ENCODE measurements at regions not wholly inside any gene's neighbourhood (a gene's known extent, or its start where the extent isn't known, plus 50 kb on each side); places are given as distances from the start of the nearest gene placed in this dataset.

DNA sequence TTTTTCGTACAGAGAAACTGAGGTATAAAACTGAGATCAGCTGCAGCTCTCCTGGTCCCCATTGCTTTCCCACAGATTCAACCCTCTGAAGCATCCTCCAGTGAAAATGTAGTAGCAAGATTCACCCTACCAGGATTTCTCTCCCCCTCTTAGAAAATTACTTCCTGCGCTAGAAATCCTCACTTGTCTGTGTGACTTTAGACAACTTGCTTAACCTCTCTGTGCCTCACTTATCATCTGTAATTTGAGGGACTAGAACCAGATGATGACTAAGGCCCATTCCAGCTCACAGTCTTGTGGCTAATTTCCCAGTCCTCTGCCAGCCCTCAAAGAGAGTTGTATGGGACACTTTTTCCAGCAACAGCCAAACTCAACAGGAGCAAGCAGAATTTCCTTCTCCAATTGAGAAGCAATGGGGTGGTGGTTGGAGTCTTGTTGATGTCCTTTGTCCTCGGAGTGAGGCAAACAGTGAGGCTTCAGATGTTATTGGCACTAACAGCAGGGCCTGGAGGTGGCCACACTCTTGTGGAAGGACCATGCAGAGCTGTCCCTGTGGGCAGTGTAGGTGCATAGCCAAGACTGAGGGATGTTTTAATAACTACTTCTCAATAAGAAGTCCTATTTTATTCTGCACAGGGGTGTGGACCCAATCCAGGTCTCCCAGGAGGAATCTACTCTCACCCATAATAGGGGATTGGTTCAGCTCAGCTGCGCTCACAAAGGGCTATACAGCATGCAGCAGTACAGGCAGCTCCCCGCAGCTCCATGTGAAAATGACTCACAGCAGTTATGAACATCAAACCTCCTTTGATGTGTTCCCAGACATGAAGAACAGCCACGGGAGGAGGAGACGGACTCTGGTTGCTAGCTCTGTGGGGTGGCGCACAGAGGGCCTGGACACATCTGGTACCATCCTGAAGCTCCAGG, 200.1 kb downstream of the DAD1 start:
- no peaks in the 10 kb centered on the region for H3K4me1 Mint-ChIP-seq
- ChIA-PET CTCF (no interaction called here), POLR2A (no interaction called here)
- no peak overlapping the region for H3K27ac Mint-ChIP-seq
- no peak overlapping the region for H3K4me3 Mint-ChIP-seq
- H3K27me3 Mint-ChIP-seq: no peaks in the 10 kb centered on the region
- DNase-seq: no peak
- no peaks in the 10 kb centered on the region for H3K36me3 Mint-ChIP-seq (ENCODE audit: low read depth)
- H3K9me3 Mint-ChIP-seq: no peaks in the 10 kb centered on the region

GRCh38 chr14:22387776-22388241, 201.2 kb downstream of the DAD1 start:
- no peaks in the 10 kb centered on the region for H3K4me1 Mint-ChIP-seq
- no peak for DNase-seq
- no peaks in the 10 kb centered on the region for H3K27me3 Mint-ChIP-seq
- ChIA-PET CTCF (no interaction called here), POLR2A (no interaction called here)
- H3K9me3 Mint-ChIP-seq: no peaks in the 10 kb centered on the region
- no peak overlapping the region for H3K4me3 Mint-ChIP-seq
- H3K27ac Mint-ChIP-seq: no peak overlapping the region
- H3K36me3 Mint-ChIP-seq (ENCODE audit: low read depth): no peaks in the 10 kb centered on the region

GRCh38 chr14:22386924-22387775, 201.9 kb downstream of the DAD1 start:
- no peak overlapping the region for H3K4me3 Mint-ChIP-seq
- CTCF ChIA-PET: no interaction called here
- H3K27me3 Mint-ChIP-seq: no peaks in the 10 kb centered on the region
- H3K36me3 Mint-ChIP-seq (ENCODE audit: low read depth): no peaks in the 10 kb centered on the region
- H3K4me1 Mint-ChIP-seq: no peaks in the 10 kb centered on the region
- no peak for DNase-seq
- H3K9me3 Mint-ChIP-seq: no peaks in the 10 kb centered on the region
- POLR2A ChIA-PET: no interaction called here
- H3K27ac Mint-ChIP-seq: no peak overlapping the region

- no peaks in the 10 kb centered on the region for H3K36me3 Mint-ChIP-seq (ENCODE audit: low read depth)
- no peak for DNase-seq
- H3K4me3 Mint-ChIP-seq: no peak overlapping the region
- CTCF ChIA-PET: no interaction called here
- no peak overlapping the region for H3K27ac Mint-ChIP-seq
- POLR2A ChIA-PET: no interaction called here
- H3K27me3 Mint-ChIP-seq: no peaks in the 10 kb centered on the region
- no peaks in the 10 kb centered on the region for H3K9me3 Mint-ChIP-seq
- no peaks in the 10 kb centered on the region for H3K4me1 Mint-ChIP-seq
Measured at GRCh38 chr14:22384974-22385526, 204.0 kb downstream of the DAD1 start.

DNA sequence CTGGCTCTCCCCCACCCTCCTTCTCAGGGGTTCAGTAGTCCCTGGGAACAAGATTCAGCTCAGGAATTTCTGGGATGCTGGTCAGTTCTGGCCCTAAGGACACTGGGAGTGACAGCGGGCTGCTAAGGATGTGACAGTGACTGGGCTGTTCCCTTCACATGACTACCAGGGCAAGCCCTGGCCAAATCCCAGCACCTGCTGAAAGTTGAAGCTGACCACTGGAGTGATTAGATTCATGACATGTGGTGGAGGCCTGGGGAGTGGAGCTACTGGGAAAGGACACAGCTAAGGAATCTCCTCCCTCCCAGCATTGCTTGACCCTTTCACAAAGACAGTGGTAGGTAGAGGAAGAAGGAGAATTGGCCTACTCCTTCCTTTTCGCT, 204.9 kb downstream of the DAD1 start:
- no peak for DNase-seq
- Mint-ChIP-seq H3K4me3 (no peak overlapping the region), H3K27me3 (no peaks in the 10 kb centered on the region), H3K4me1 (no peaks in the 10 kb centered on the region), H3K36me3 (ENCODE audit: low read depth) (no peaks in the 10 kb centered on the region), H3K27ac (no peak overlapping the region), H3K9me3 (no peaks in the 10 kb centered on the region)
- POLR2A ChIA-PET: no interaction called here
- CTCF ChIA-PET: no interaction called here

GRCh38 chr14:22383515-22384166, 205.4 kb downstream of the DAD1 start:
- no peaks in the 10 kb centered on the region for H3K27me3 Mint-ChIP-seq
- no peak for DNase-seq
- no peaks in the 10 kb centered on the region for H3K4me1 Mint-ChIP-seq
- CTCF ChIA-PET: no interaction called here
- POLR2A ChIA-PET: no interaction called here
- H3K36me3 Mint-ChIP-seq (ENCODE audit: low read depth): no peaks in the 10 kb centered on the region
- no peak overlapping the region for H3K4me3 Mint-ChIP-seq
- H3K27ac Mint-ChIP-seq: peak overlapping the region; percentile 44
- H3K9me3 Mint-ChIP-seq: no peaks in the 10 kb centered on the region

DNA sequence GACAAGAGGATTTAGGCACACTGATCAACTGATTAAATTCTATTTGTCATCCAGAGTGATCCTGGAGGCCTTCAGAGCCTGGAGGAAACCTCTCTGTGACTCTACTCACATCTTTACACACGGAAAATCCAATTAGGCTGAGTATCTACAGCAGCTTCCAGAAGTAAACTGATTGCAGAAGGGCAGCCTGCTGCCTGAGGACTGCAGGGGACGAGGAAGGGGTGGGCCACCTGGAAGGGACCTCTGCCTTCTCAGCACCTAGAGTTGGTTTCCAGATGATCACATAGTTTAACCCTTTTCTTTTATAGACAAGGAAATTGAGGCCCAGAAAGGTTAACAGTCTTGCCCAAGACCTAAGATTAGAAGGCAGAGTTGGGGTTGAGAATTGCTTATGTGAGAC, 206.1 kb downstream of the DAD1 start:
- DNase-seq: no peak
- no peak overlapping the region for H3K4me3 Mint-ChIP-seq
- H3K36me3 Mint-ChIP-seq (ENCODE audit: low read depth): no peaks in the 10 kb centered on the region
- ChIA-PET POLR2A (no interaction called here), CTCF (no interaction called here)
- no peaks in the 10 kb centered on the region for H3K4me1 Mint-ChIP-seq
- no peaks in the 10 kb centered on the region for H3K9me3 Mint-ChIP-seq
- peak overlapping the region; percentile 44 for H3K27ac Mint-ChIP-seq
- no peaks in the 10 kb centered on the region for H3K27me3 Mint-ChIP-seq

DNA sequence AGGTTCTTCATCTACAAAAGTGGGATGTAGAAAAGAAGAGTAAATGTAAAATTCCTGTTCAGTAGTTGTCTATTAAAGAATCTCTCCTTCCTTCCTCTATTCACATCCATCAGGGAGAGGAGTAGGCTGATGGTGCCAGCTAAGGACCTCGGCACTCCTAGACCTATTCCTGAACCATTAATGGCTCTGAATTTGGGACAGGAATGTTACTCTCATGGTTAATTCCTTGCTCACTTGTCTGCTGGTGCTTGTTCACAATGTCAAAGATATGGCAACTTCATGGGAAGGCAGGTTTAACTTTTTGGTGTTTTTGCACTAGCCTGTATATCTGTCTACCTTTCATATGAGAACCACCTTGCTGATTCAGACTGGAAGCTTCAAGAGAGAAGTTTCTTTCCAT, 206.6 kb downstream of the DAD1 start:
- no peaks in the 10 kb centered on the region for H3K27me3 Mint-ChIP-seq
- ChIA-PET CTCF (no interaction called here), POLR2A (no interaction called here)
- no peaks in the 10 kb centered on the region for H3K9me3 Mint-ChIP-seq
- no peak overlapping the region for H3K27ac Mint-ChIP-seq
- no peaks in the 10 kb centered on the region for H3K4me1 Mint-ChIP-seq
- no peak overlapping the region for H3K4me3 Mint-ChIP-seq
- H3K36me3 Mint-ChIP-seq (ENCODE audit: low read depth): no peaks in the 10 kb centered on the region
- no peak for DNase-seq

GRCh38 chr14:22381766-22382165, 207.3 kb downstream of the DAD1 start:
- ChIA-PET POLR2A (no interaction called here), CTCF (no interaction called here)
- H3K36me3 Mint-ChIP-seq (ENCODE audit: low read depth): no peaks in the 10 kb centered on the region
- H3K4me1 Mint-ChIP-seq: no peaks in the 10 kb centered on the region
- no peak overlapping the region for H3K4me3 Mint-ChIP-seq
- H3K9me3 Mint-ChIP-seq: no peaks in the 10 kb centered on the region
- H3K27me3 Mint-ChIP-seq: no peaks in the 10 kb centered on the region
- H3K27ac Mint-ChIP-seq: no peak overlapping the region
- DNase-seq: no peak

- Mint-ChIP-seq H3K27me3 (no peaks in the 10 kb centered on the region), H3K36me3 (ENCODE audit: low read depth) (no peaks in the 10 kb centered on the region), H3K9me3 (no peaks in the 10 kb centered on the region), H3K4me3 (no peak overlapping the region), H3K27ac (no peak overlapping the region), H3K4me1 (no peaks in the 10 kb centered on the region)
- ChIA-PET CTCF (no interaction called here), POLR2A (no interaction called here)
- DNase-seq: no peak
Measured at GRCh38 chr14:22381408-22381760, 207.6 kb downstream of the DAD1 start.

DNA sequence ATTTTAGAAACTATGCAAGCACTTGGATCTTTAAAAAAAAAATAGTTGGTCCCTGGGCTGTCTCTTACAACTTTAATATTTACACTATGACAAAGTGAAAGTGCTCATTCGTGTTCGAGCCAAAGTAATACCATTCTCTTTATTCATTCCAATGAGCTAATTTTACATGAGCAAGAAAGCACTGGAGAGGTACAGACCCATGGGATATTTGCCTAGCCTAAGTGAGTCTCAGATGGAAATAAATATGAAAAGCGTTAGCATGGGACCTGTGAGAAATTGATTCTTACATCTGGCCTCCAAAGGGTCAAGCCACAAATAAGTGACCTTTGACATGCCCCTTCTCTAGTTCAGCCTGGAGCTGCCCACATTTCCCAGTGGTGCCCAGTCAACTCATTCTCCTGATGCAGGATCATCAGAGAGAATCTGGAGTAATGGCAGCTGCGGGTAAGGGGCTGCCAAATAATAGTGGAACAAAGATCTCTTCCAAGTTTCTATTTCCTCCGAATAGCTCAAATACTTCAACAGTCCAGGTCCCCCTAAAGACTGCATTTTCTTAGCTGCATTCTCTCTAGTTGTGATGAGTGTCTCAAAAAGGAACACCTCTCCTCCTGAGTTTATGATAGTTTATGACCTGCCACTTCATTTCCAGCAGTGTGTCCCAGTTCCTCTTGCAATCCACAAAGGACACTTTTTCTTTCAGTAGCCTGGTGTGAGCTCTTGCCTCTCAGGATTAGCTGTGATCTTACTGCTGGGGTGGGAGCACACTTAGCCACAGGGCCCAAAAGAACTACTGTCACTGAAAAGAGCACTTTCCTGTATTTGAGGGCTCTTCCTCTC, 208.2 kb downstream of the DAD1 start:
- no peaks in the 10 kb centered on the region for H3K27me3 Mint-ChIP-seq
- ChIA-PET POLR2A (no interaction called here), CTCF (no interaction called here)
- no peak for DNase-seq
- no peak overlapping the region for H3K4me3 Mint-ChIP-seq
- H3K9me3 Mint-ChIP-seq: no peaks in the 10 kb centered on the region
- no peaks in the 10 kb centered on the region for H3K36me3 Mint-ChIP-seq (ENCODE audit: low read depth)
- no peaks in the 10 kb centered on the region for H3K4me1 Mint-ChIP-seq
- H3K27ac Mint-ChIP-seq: no peak overlapping the region

- CTCF ChIA-PET: no interaction called here
- Mint-ChIP-seq H3K9me3 (no peaks in the 10 kb centered on the region), H3K4me1 (no peaks in the 10 kb centered on the region), H3K27me3 (no peaks in the 10 kb centered on the region), H3K36me3 (ENCODE audit: low read depth) (no peaks in the 10 kb centered on the region), H3K27ac (no peak overlapping the region), H3K4me3 (no peak overlapping the region)
- POLR2A ChIA-PET: no interaction called here
- no peak for DNase-seq
Measured at GRCh38 chr14:22379727-22380126, 209.3 kb downstream of the DAD1 start.

- no peak overlapping the region for H3K27ac Mint-ChIP-seq
- no peaks in the 10 kb centered on the region for H3K4me1 Mint-ChIP-seq
- H3K36me3 Mint-ChIP-seq (ENCODE audit: low read depth): no peaks in the 10 kb centered on the region
- H3K4me3 Mint-ChIP-seq: no peak overlapping the region
- POLR2A ChIA-PET: no interaction called here
- no peaks in the 10 kb centered on the region for H3K27me3 Mint-ChIP-seq
- H3K9me3 Mint-ChIP-seq: no peaks in the 10 kb centered on the region
- CTCF ChIA-PET: no interaction called here
- no peak for DNase-seq
Measured at GRCh38 chr14:22378181-22378580, 210.8 kb downstream of the DAD1 start.
